Osteocyte (in vitro differentiated cells): ENCODE measurements at regions not wholly inside any gene's neighbourhood (a gene's known extent, or its start where the extent isn't known, plus 50 kb on each side); places are given as distances from the start of the nearest gene placed in this dataset.

ENCODE experiments used
- DNase-seq: peaks from one replicate; pipeline ENCODE4 v3.0.0; 2021; ENCODE audit warnings: mixed read lengths; ENCODE audit not compliant: unreplicated experiment; ENCODE audit errors: extremely low spot score
- H3K27ac Mint-ChIP-seq: one replicate; pipeline ENCODE4 v1.8.0; 2021; ENCODE audit warnings: mild to moderate bottlenecking, mixed read lengths; ENCODE audit not compliant: unreplicated experiment
- H3K27me3 Mint-ChIP-seq: one replicate; pipeline ENCODE4 v1.8.0; 2021; ENCODE audit warnings: mixed read lengths; ENCODE audit not compliant: unreplicated experiment
- H3K36me3 Mint-ChIP-seq: one replicate; pipeline ENCODE4 v1.8.0; 2021; ENCODE audit warnings: mixed read lengths; ENCODE audit not compliant: unreplicated experiment
- H3K4me1 Mint-ChIP-seq: one replicate; pipeline ENCODE4 v1.8.0; 2021; ENCODE audit warnings: mixed read lengths; ENCODE audit not compliant: unreplicated experiment
- H3K4me3 Mint-ChIP-seq: one replicate; pipeline ENCODE4 v1.8.0; 2021; ENCODE audit warnings: mild to moderate bottlenecking, moderate library complexity, mixed read lengths; ENCODE audit not compliant: unreplicated experiment
- H3K9me3 Mint-ChIP-seq: one replicate; pipeline ENCODE4 v1.8.0; 2021; ENCODE audit warnings: mixed read lengths; ENCODE audit not compliant: unreplicated experiment
- TF ChIP-seq, protein P1 (sequence below): fragments of 200-600 bp; sonication (generic); IDR thresholded peaks from 2 replicates; pipeline ENCODE4 v1.5.0; 2021; ENCODE audit warnings: antibody characterized with exemption, mild to moderate bottlenecking, moderate library complexity

DNA sequence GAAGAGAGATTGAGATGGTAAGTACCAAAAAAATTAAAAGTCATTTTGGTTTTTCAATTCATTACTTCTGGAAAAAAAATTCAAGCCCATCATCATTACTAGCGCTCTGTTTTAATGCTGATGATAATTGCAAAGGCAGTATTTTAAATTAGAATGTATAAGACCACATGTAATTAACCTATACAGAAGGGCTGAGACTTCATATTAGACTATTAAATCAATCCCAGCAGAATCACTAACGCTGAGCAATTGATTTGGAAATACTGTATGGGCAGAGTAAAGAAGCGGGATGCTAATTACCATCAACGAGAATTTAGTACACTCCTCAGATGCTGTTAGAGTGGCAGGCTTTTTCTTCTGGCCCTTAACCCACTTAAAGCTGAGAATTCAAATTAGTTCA is 165.0 kb downstream of the SLC4A3 start:
- Mint-ChIP-seq H3K4me3 (no peak overlapping the region), H3K4me1 (no peaks in the 10 kb centered on the region), H3K9me3 (no peaks in the 10 kb centered on the region), H3K36me3 (no peaks in the 10 kb centered on the region), H3K27me3 (no peaks in the 10 kb centered on the region), H3K27ac (no peak overlapping the region)
- no peak for DNase-seq
- TF ChIP-seq, protein P1, sequence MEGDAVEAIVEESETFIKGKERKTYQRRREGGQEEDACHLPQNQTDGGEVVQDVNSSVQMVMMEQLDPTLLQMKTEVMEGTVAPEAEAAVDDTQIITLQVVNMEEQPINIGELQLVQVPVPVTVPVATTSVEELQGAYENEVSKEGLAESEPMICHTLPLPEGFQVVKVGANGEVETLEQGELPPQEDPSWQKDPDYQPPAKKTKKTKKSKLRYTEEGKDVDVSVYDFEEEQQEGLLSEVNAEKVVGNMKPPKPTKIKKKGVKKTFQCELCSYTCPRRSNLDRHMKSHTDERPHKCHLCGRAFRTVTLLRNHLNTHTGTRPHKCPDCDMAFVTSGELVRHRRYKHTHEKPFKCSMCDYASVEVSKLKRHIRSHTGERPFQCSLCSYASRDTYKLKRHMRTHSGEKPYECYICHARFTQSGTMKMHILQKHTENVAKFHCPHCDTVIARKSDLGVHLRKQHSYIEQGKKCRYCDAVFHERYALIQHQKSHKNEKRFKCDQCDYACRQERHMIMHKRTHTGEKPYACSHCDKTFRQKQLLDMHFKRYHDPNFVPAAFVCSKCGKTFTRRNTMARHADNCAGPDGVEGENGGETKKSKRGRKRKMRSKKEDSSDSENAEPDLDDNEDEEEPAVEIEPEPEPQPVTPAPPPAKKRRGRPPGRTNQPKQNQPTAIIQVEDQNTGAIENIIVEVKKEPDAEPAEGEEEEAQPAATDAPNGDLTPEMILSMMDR: no peak

DNA sequence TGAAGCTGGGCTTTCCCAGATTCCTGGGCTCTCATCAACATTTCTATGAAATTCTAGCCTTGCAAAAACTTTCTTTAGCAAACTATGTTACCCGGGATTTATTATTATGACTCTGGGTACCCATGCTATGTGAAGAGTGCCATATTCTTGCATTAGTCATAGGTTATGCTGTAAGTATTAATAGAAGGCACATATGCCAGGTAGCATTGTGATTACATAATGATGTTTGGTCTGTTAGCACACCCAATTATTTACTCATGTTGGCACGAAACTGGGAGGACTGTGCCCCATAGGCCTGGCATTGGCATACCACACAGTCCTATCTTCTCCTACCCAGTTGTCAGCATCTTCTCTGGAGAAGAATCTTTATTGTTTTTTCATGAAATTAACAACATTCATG is 171.0 kb downstream of the SLC4A3 start:
- DNase-seq: no peak
- no peaks in the 10 kb centered on the region for H3K4me1 Mint-ChIP-seq
- TF ChIP-seq, protein P1: no peak
- H3K4me3 Mint-ChIP-seq: no peak overlapping the region
- no peak overlapping the region for H3K27ac Mint-ChIP-seq
- no peaks in the 10 kb centered on the region for H3K9me3 Mint-ChIP-seq
- no peaks in the 10 kb centered on the region for H3K36me3 Mint-ChIP-seq
- no peaks in the 10 kb centered on the region for H3K27me3 Mint-ChIP-seq

DNA sequence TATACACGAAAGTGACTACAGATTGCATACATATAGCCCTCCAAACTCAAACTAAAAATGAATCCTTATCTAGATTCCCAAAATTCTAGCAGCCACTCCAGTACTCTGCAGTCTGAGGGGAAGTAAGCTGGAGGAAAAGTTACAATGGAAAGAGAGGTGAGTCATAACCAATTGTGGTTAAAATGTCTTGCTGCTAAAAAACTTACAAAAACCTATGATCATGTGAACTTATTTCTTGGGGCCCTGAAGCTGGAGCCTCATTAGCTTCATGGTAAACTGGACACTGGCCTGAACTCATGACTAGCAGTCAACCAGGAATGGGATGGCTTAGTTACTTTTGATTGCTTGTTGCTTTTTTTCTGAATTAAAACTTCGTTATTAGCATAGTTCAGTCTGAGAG is 175.9 kb downstream of the SLC4A3 start:
- no peak for DNase-seq
- TF ChIP-seq, protein P1: no peak
- H3K9me3 Mint-ChIP-seq: peaks cover 14% of the 10 kb centered on the region
- H3K36me3 Mint-ChIP-seq: no peaks in the 10 kb centered on the region
- H3K4me1 Mint-ChIP-seq: no peaks in the 10 kb centered on the region
- no peak overlapping the region for H3K4me3 Mint-ChIP-seq
- H3K27me3 Mint-ChIP-seq: no peaks in the 10 kb centered on the region
- H3K27ac Mint-ChIP-seq: no peak overlapping the region

DNA sequence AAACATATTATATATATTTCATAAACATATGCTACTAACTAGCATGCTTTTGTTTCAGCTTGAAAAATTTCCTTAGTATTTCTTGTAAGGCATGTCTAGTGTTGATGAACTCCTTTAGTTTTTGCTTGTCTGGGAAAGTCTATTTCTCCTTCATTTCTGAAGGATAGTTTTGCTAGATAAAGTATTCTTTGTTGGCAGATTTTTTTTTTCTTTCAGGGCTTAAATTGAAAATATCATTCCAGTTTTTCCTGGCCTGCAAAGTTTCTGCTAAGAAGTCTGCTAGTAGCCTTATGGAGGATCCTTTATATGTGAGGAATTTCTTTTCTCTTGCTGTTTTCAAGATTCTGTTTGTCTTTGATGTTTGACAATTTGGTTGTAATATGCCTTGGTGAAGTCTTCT is 183.5 kb downstream of the SLC4A3 start:
- Mint-ChIP-seq H3K36me3 (no peaks in the 10 kb centered on the region), H3K27me3 (no peaks in the 10 kb centered on the region), H3K27ac (no peak overlapping the region), H3K4me1 (no peaks in the 10 kb centered on the region), H3K4me3 (no peak overlapping the region), H3K9me3 (peaks cover 28% of the 10 kb centered on the region)
- TF ChIP-seq, protein P1: no peak
- no peak for DNase-seq

DNA sequence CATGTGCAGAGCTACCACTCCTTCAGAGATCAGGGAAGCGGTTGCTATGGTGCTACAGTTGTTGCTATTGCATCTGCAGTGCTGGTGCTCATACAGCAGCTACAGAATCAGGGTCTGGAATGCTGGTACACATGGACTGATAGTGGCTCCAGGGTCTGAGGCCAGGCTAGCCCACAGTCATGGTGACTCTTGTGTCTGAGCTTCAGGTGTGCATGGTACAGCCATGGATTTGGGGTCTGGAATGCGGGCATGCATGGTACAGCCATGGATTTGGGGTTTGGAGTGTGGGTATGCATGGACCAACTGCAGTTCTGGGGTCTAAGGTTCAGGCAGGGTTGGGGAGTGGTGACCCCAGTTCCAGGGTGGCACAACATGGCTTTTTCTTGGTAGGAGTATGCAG is 185.2 kb downstream of the SLC4A3 start:
- Mint-ChIP-seq H3K36me3 (no peaks in the 10 kb centered on the region), H3K4me3 (no peak overlapping the region), H3K9me3 (peaks cover 21% of the 10 kb centered on the region), H3K27ac (no peak overlapping the region), H3K27me3 (peaks cover 4% of the 10 kb centered on the region), H3K4me1 (no peaks in the 10 kb centered on the region)
- DNase-seq: no peak
- TF ChIP-seq, protein P1: no peak
